C4-2B (cell line): ENCODE measurements at regions not wholly inside any gene's neighbourhood (a gene's known extent, or its start where the extent isn't known, plus 50 kb on each side); places are given as distances from the start of the nearest gene placed in this dataset.
"Not testable (repeated sequence)": the region's sequence is repeated elsewhere in the genome, so short reads cannot be mapped to it uniquely, and the experiment has no call there.

ENCODE experiments used
- H3K27ac ChIP-seq: fragments of 450-650 bp; 2 replicates; pipeline ENCODE4 v1.5.1; 2017
- ZFX ChIP-seq: fragments of 450-650 bp; IDR thresholded peaks from 2 replicates; pipeline ENCODE4 v1.6.1; 2017
- TF ChIP-seq, protein P1 (sequence below): fragments of 450-650 bp; conservative IDR thresholded peaks from 2 replicates; pipeline ENCODE4 v1.5.1; 2017; ENCODE audit warnings: mild to moderate bottlenecking

DNA sequence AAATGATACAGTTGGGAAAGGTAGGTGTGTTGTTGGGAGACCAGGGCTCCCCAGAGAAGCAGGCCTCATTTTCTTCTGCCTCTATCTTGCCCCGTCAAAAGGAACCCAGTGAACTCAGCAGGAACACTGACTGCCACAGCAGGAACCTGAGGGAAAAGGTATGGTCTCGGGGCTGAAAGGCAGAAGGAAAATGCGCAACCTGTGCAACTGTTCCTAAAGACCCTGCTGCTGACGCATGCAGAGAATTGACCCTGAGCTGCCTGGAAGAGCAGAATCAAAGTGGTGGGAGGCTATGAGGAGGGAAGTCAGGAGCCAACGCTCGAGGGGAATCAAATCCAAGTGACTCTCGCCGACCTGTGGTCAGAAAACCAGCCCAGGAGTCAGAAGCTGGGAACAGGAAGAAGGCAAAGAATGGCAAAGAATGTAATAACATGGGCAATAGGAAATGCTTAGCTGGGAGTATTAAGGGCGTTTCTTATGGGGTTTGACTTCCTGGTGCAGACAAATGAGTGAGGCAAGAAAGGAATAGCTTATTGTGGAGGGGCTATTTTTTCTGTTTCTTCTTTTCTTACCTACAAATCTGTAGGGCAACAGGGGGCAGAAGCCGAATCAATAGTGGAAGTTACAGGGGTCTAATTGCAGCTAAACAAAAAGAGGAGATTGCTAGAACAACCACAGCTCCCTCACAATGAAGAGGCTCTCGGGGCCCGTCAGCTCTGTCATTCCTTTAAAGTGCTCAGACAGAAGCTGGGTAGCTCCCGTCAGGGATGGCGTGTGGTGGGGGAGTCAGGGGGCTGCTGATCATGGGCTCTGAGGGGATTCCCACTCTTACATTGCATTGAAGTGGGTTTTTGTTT, 65.4 kb upstream of the DLG1 start:
- no peak overlapping the region for H3K27ac ChIP-seq
- TF ChIP-seq, protein P1, sequence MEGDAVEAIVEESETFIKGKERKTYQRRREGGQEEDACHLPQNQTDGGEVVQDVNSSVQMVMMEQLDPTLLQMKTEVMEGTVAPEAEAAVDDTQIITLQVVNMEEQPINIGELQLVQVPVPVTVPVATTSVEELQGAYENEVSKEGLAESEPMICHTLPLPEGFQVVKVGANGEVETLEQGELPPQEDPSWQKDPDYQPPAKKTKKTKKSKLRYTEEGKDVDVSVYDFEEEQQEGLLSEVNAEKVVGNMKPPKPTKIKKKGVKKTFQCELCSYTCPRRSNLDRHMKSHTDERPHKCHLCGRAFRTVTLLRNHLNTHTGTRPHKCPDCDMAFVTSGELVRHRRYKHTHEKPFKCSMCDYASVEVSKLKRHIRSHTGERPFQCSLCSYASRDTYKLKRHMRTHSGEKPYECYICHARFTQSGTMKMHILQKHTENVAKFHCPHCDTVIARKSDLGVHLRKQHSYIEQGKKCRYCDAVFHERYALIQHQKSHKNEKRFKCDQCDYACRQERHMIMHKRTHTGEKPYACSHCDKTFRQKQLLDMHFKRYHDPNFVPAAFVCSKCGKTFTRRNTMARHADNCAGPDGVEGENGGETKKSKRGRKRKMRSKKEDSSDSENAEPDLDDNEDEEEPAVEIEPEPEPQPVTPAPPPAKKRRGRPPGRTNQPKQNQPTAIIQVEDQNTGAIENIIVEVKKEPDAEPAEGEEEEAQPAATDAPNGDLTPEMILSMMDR = no peak
- no peak for TF ChIP-seq ZFX

DNA sequence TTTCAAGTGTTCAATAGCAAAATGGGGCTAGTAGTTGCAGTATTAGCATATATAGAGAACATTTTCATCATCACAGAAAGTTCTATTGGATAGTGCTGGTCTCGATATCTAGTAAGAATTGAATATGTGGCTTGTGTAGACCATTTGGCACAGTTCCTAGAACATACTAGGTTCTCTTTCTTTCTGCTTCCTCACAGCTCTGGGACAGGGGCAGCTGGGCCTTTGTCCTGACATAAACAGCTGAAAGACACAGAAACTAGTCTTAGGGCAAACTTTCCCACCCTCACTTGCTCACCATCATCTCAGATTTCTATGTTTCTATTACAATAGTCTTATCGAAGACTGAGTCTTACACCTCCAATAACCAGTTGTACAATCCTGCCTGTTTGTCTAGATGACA, 63.7 kb upstream of the DLG1 start:
- H3K27ac ChIP-seq = no peak overlapping the region
- TF ChIP-seq ZFX = no peak
- TF ChIP-seq, protein P1 = no peak

DNA sequence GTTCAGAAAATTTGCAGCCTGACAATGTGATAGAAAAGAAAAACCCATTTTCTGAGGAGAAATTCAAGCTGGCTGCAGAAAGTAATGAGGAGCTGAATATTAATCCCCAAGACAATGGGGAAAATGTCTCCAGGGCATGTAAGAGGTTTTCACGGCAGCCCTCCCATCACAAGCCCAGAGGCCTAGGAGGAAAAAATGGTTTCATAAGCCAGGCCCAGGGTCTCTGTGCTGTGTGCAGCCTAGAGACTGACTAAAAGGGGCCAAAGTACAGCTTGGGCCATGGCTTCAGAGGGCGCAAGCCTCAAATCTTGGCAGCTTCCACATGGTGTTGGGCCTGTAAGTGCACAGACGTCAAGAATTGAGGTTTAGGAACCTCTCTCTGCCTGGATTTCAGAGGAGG, 61.7 kb upstream of the DLG1 start:
- H3K27ac ChIP-seq = not testable (repeated sequence)

DNA sequence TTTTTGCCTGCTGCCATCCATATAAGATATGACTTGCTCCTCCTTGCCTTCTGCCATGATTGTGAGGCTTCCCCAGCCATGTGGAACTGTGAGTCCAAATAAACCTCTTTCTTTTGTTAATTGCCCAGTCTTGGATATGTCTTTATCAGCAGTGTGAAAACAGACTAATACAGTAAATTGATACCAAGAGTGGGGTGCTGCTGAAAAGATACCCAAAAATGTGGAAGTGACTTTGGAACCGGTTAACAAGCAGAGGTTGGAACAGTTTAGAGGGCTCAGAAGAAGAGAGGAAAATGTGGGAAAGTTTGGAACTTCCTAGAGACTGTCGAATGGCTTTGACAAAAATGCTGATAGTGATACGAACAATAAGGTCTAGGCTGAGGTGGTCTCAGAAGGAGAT, 61.1 kb upstream of the DLG1 start:
- not testable (repeated sequence) for H3K27ac ChIP-seq

DNA sequence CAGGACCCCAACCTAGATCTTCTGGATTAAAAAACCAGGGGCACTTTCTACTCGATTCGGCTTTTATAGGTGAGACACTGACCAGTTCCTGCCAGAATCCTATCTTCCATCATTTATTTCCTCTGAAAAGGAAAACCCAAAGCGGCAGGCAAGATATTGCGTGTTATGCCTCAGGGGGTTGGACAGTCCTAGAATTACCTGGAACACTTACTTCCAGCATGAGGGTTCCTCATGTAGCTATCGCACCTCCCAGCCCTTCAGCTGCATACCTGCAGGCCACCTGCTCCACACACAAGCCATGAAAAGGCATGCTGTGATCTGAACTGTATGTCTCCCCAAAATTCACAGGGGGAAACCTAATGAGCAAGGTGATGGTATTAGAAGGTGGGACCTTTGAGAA, 58.3 kb upstream of the DLG1 start:
- TF ChIP-seq, protein P1 = no peak
- TF ChIP-seq ZFX = no peak

DNA sequence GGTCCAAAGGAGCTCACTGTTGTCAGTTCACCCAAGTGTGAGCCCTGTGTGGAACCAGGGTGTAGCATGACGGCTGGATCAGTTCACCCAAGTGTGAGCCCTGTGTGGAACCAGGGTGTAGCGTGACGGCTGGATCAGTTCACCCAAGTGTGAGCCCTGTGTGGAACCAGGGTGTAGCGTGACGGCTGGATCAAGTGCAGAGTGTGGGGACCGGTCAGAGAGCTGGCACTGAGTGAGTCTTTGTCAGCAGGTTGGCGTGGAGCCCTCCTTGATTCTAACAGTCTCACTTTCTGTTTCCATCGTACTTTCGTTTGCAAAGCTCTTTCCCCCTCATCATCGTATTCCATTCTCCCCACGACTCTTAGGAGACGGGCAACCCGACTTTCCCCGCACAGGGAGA, 57.9 kb upstream of the DLG1 start:
- no peak overlapping the region for H3K27ac ChIP-seq
- TF ChIP-seq, protein P1 = no peak
- TF ChIP-seq ZFX = no peak

More for the DNA sequence above, 58.3 kb upstream of the DLG1 start:
- no peak overlapping the region for H3K27ac ChIP-seq

DNA sequence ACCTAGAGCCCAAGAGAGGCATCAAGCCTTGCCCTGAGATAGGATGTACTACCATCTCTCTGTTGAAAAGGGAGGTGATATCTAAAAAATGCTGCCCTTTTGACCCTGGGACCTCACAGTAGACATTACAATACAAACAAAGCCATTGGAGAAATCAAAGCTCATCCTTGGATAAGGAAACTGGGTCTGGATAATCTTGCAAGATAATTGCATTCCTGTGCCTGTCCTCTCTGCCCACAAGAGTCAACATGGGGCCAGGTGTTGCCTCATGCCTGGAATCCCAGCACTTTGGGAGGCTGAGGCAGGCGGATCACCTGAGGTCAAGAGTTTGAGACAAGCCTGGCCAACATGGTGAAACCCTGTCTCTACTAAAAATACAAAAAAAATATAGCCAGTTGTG, 57.3 kb upstream of the DLG1 start:
- no peak for TF ChIP-seq ZFX
- TF ChIP-seq, protein P1 = no peak
- no peak overlapping the region for H3K27ac ChIP-seq

DNA sequence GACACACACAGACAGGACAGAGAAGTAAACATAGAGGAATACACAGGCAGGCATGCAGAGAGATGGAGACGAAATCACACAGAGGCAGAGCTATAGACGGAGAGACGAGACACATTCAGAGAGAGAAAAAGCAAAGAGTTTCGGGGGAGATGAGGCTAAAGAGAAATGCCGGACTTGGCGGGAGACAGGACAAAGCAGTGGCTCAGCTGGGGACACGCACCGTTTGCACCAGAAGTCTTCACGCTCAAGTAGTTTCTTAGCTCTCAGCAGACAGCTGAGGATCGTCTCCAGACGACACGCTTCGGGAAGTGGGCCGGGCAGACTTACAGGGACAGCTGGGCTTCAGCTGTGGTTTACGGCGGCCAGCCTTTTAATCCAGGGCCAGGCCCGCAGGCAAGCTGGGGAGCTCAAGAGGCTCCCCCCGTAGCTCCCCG, 56.2 kb upstream of the DLG1 start:
- TF ChIP-seq, protein P1 = no peak
- TF ChIP-seq ZFX = no peak

More for the DNA sequence above, 56.2 kb upstream of the DLG1 start:
- no peak overlapping the region for H3K27ac ChIP-seq
